GM12891 (cell line): ENCODE measurements at regions not wholly inside any gene's neighbourhood (a gene's known extent, or its start where the extent isn't known, plus 50 kb on each side); places are given as distances from the start of the nearest gene placed in this dataset.

Experiments
- PAX5 ChIP-seq: IDR thresholded peaks from 2 replicates; pipeline ENCODE4 v1.6.1; 2011; ENCODE audit warnings: low read length, moderate library complexity, mild to moderate bottlenecking; ENCODE audit not compliant: insufficient read depth, severe bottlenecking
- POLR2A ChIP-seq: IDR thresholded peaks from 2 replicates; pipeline ENCODE4 v1.6.1; 2011; ENCODE audit warnings: low read depth, low read length, control low read depth
- POLR2AphosphoS5 ChIP-seq: IDR thresholded peaks from 2 replicates; pipeline ENCODE4 v1.6.1; 2011; ENCODE audit warnings: low read depth, low read length, control low read depth
- POU2F2 ChIP-seq: IDR thresholded peaks from 2 replicates; pipeline ENCODE4 v1.6.1; 2011; ENCODE audit warnings: low read depth, mild to moderate bottlenecking, control low read depth, low read length, moderate library complexity
- SPI1 ChIP-seq: IDR thresholded peaks from 2 replicates; pipeline ENCODE4 v1.6.1; 2011; ENCODE audit warnings: low read depth, low read length, control low read depth
- TAF1 ChIP-seq: IDR thresholded peaks from 2 replicates; pipeline ENCODE4 v1.6.1; 2011; ENCODE audit warnings: low read depth, low read length, control low read depth

- TF ChIP-seq POLR2AphosphoS5 (no peak), TAF1 (no peak), POLR2A (no peak), PAX5 (no peak), POU2F2 (no peak), SPI1 (no peak)
Observed at GRCh38 chr13:34391076-34391475, 551.0 kb upstream of the NBEA start.
